SK-N-SH (cell line): ENCODE measurements at regions not wholly inside any gene's neighbourhood (a gene's known extent, or its start where the extent isn't known, plus 50 kb on each side); places are given as distances from the start of the nearest gene placed in this dataset.
"Not testable (repeated sequence)": the region's sequence is repeated elsewhere in the genome, so short reads cannot be mapped to it uniquely, and the experiment has no call there.

Experiments used
- ELF1 ChIP-seq: IDR thresholded peaks from 2 replicates; pipeline ENCODE4 v1.4.0; 2012
- FOXM1 ChIP-seq: IDR thresholded peaks from 2 replicates; pipeline ENCODE4 v1.4.0; 2012; ENCODE audit warnings: low read depth, mild to moderate bottlenecking
- GABPA ChIP-seq: IDR thresholded peaks from 2 replicates; pipeline ENCODE4 v1.4.0; 2012; ENCODE audit warnings: low read depth, mild to moderate bottlenecking
- MXI1 ChIP-seq: IDR thresholded peaks from 2 replicates; pipeline ENCODE4 v1.6.1; 2012; ENCODE audit warnings: mild to moderate bottlenecking, low read depth, low read length, improper control_type of control experiment
- POLR2AphosphoS5 ChIP-seq: IDR thresholded peaks from 2 replicates; pipeline ENCODE4 v1.6.1; 2012; ENCODE audit warnings: low read depth, low read length
- TAF1 ChIP-seq: IDR thresholded peaks from 2 replicates; pipeline ENCODE4 v1.6.1; 2012; ENCODE audit warnings: low read depth, mild to moderate bottlenecking, low read length, moderate library complexity, borderline replicate concordance
- TF ChIP-seq, protein P1 (sequence below): IDR thresholded peaks from 2 replicates; pipeline ENCODE4 v1.6.1; 2012; ENCODE audit warnings: mild to moderate bottlenecking, low read depth, low read length, moderate library complexity
- TF ChIP-seq, protein P2 (sequence below): fragments of 200-600 bp; sonication (generic); IDR thresholded peaks from 2 replicates; pipeline ENCODE4 v1.6.1; 2017; ENCODE audit warnings: antibody characterized with exemption, mild to moderate bottlenecking, moderate library complexity
- TF ChIP-seq, protein P3 (sequence below): fragments of 150-350 bp; IDR thresholded peaks from 2 replicates; pipeline ENCODE4 v1.6.1; 2017; ENCODE audit warnings: antibody characterized with exemption, low read length, low read depth, borderline replicate concordance

DNA sequence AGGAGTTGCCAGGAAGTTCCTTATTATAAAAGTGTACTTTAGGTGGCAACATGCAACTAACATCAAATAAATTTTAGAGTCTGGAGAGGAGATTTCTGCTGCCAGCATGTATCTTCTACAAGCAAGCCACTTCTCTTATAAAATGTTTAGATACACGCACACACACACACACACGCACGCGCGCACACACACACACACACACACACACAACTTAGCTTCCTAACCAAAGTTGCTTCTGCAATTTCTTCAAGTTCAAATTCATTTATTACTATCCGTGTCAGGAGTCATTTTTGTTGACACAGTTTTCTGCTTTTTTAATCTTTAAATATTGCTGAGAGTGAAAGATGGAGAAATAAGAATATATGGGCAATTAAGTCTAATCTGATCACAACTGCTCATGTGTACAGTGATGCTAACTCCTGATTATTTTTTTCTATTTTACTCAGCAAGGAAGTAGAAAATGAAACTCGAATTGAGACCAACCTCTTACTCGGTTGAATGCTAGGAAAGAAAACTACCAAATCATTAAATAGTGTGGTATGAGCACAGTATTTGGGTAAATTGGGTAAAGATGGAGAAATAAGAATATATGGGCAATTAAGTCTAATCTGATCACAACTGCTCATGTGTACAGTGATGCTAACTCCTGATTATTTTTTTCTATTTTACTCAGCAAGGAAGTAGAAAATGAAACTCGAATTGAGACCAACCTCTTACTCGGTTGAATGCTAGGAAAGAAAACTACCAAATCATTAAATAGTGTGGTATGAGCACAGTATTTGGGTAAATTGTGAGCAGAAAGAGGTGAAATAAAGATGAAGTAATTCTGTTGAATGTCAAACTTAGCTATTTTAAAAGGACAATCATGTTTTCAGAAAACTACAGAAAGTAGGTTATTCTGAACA lies 554.1 kb upstream of the MBL2 start:
- TF ChIP-seq, protein P1, sequence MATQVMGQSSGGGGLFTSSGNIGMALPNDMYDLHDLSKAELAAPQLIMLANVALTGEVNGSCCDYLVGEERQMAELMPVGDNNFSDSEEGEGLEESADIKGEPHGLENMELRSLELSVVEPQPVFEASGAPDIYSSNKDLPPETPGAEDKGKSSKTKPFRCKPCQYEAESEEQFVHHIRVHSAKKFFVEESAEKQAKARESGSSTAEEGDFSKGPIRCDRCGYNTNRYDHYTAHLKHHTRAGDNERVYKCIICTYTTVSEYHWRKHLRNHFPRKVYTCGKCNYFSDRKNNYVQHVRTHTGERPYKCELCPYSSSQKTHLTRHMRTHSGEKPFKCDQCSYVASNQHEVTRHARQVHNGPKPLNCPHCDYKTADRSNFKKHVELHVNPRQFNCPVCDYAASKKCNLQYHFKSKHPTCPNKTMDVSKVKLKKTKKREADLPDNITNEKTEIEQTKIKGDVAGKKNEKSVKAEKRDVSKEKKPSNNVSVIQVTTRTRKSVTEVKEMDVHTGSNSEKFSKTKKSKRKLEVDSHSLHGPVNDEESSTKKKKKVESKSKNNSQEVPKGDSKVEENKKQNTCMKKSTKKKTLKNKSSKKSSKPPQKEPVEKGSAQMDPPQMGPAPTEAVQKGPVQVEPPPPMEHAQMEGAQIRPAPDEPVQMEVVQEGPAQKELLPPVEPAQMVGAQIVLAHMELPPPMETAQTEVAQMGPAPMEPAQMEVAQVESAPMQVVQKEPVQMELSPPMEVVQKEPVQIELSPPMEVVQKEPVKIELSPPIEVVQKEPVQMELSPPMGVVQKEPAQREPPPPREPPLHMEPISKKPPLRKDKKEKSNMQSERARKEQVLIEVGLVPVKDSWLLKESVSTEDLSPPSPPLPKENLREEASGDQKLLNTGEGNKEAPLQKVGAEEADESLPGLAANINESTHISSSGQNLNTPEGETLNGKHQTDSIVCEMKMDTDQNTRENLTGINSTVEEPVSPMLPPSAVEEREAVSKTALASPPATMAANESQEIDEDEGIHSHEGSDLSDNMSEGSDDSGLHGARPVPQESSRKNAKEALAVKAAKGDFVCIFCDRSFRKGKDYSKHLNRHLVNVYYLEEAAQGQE, result not testable (repeated sequence)
- TF ChIP-seq, protein P2, sequence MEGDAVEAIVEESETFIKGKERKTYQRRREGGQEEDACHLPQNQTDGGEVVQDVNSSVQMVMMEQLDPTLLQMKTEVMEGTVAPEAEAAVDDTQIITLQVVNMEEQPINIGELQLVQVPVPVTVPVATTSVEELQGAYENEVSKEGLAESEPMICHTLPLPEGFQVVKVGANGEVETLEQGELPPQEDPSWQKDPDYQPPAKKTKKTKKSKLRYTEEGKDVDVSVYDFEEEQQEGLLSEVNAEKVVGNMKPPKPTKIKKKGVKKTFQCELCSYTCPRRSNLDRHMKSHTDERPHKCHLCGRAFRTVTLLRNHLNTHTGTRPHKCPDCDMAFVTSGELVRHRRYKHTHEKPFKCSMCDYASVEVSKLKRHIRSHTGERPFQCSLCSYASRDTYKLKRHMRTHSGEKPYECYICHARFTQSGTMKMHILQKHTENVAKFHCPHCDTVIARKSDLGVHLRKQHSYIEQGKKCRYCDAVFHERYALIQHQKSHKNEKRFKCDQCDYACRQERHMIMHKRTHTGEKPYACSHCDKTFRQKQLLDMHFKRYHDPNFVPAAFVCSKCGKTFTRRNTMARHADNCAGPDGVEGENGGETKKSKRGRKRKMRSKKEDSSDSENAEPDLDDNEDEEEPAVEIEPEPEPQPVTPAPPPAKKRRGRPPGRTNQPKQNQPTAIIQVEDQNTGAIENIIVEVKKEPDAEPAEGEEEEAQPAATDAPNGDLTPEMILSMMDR, result not testable (repeated sequence)
- not testable (repeated sequence) for TF ChIP-seq TAF1, ELF1, POLR2AphosphoS5, FOXM1, MXI1, GABPA
- TF ChIP-seq, protein P3, sequence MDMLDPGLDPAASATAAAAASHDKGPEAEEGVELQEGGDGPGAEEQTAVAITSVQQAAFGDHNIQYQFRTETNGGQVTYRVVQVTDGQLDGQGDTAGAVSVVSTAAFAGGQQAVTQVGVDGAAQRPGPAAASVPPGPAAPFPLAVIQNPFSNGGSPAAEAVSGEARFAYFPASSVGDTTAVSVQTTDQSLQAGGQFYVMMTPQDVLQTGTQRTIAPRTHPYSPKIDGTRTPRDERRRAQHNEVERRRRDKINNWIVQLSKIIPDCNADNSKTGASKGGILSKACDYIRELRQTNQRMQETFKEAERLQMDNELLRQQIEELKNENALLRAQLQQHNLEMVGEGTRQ, result not testable (repeated sequence)
